Astrocyte of the spinal cord (primary cell): ENCODE measurements at regions not wholly inside any gene's neighbourhood (a gene's known extent, or its start where the extent isn't known, plus 50 kb on each side); places are given as distances from the start of the nearest gene placed in this dataset.
"Not testable (repeated sequence)": the region's sequence is repeated elsewhere in the genome, so short reads cannot be mapped to it uniquely, and the experiment has no call there.

Experiments used
- DNase-seq: peaks from one replicate; pipeline ENCODE4 v3.0.0; 2011; ENCODE audit warnings: low read depth, low spot score
- H3K4me3 ChIP-seq: 2 replicates; pipeline ENCODE4 v1.5.1; 2011; ENCODE audit warnings: low read depth, mild to moderate bottlenecking, low read length, moderate library complexity
- in situ Hi-C: cut with HindIII; loops from 2 replicates; pipeline ENCODE4 v1.10.0; 2017; ENCODE audit warnings: low sequenced_read_pairs
- TF ChIP-seq, protein P1 (sequence below): IDR thresholded peaks from 2 replicates; pipeline ENCODE4 v1.5.1; 2012; ENCODE audit warnings: low read depth, mild to moderate bottlenecking, low read length, inconsistent platforms

DNA sequence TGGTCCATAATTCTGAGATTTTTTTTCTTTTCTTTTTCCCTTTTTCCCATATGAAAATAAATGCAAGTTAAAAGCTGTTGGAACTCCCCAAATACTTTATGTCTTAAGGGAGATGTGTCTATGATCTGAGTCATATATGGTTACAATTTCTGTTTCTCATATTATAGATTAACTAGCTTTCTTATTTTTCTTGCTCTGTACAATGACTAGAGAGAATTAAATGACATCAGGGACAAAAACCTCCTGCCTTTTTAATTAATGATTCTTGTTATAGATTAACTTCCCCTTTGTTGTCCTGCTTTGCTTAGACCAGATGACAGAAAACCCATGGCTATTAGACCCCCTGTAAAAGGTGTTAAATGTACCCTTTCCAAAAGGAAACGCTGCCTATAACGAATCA lies 643.9 kb upstream of the NXPH2 start:
- in situ Hi-C loops, result no loop called here

DNA sequence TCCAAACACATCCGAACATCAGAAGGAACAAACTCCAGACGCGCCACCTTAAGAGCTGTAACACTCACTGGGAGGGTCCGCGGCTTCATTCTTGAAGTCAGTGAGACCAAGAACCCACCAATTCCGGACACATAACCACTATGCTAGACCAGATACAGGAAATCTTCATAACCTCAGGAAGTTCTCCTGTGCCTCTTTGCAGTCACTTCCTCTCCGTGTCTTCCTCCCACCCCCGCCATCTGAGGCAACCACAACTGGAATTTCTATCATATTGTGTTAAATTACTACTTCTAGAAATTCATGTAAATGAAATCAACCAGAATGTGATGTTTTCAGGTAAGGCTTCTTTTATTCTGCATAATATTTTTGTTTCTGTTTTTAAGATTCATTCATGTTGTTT lies 631.0 kb upstream of the NXPH2 start:
- DNase-seq, result no peak
- in situ Hi-C loops, result no loop called here
- no peak overlapping the region for H3K4me3 ChIP-seq
- TF ChIP-seq, protein P1, sequence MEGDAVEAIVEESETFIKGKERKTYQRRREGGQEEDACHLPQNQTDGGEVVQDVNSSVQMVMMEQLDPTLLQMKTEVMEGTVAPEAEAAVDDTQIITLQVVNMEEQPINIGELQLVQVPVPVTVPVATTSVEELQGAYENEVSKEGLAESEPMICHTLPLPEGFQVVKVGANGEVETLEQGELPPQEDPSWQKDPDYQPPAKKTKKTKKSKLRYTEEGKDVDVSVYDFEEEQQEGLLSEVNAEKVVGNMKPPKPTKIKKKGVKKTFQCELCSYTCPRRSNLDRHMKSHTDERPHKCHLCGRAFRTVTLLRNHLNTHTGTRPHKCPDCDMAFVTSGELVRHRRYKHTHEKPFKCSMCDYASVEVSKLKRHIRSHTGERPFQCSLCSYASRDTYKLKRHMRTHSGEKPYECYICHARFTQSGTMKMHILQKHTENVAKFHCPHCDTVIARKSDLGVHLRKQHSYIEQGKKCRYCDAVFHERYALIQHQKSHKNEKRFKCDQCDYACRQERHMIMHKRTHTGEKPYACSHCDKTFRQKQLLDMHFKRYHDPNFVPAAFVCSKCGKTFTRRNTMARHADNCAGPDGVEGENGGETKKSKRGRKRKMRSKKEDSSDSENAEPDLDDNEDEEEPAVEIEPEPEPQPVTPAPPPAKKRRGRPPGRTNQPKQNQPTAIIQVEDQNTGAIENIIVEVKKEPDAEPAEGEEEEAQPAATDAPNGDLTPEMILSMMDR, result no peak

More for the DNA sequence above, 643.9 kb upstream of the NXPH2 start:
- H3K4me3 ChIP-seq, result no peak overlapping the region
- no peak for DNase-seq
- TF ChIP-seq, protein P1, result no peak

DNA sequence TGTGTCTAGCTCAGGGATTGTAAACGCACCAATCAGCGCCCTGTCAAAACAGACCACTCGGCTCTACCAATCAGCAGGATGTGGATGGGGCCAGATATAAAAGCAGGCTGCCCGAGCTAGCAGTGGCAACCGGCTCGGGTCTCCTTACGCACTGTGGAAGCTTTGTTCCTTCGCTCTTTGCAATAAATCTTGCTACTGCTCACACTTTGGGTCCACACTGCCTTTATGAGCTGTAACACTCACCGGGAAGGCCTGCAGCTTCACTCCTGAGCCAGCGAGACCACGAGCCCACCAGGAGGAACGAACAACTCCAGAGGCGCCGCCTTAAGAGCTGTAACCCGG lies 630.6 kb upstream of the NXPH2 start:
- in situ Hi-C loops, result not testable (repeated sequence)

DNA sequence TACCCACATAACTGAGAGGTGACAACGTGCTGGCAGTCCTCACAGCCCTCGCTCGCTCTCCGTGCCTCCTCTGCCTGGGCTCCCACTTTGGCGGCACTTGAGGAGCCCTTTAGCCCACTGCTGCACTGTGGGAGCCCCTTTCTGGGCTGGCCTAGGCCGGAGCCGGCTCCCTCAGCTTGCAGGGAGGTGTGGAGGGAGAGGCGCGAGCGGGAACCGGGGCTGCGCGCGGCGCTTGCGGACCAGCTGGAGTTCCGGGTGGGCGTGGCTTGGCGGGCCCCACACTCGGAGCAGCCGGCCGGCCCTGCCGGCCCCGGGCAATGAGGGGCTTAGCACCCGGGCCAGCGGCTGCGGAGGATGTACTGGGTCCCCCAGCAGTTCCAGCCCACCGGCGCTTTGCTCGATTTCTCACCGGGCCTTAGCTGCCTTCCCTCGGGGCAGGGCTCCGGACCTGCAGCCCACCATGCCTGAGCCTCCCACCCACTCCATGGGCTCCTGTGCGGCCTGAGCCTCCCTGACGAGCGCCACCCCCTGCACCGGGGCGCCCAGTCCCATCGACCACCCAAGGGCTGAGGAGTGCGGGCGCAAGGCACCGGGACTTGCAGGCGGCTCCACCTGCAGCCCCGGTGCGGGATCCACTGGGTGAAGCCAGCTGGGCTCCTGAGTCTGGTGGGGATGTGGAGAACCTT lies 630.1 kb upstream of the NXPH2 start:
- in situ Hi-C loops, DNase-seq, H3K4me3 ChIP-seq: not testable (repeated sequence)

More for the DNA sequence above, 630.6 kb upstream of the NXPH2 start:
- not testable (repeated sequence) for H3K4me3 ChIP-seq, DNase-seq

DNA sequence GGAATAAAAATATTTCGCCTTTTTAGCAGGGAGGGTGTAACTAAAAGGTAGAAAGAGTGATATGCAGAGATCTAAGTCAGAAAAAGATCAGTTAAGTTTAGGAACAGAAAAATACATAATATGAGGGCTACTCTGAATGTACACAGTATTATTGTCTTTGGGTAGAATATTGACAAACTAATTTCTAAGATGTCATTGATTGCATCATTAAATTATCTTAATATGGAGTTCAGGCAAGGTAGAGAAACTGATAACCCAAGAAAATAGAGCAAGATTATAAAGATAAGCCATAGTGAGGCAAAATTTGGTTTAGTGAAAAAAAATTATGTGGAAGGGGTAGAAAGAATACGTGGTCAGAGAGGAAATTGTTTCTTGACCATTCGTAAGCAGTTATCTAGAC lies 629.0 kb upstream of the NXPH2 start:
- TF ChIP-seq, protein P1, result no peak
- no peak for DNase-seq
- in situ Hi-C loops, result no loop called here
- no peak overlapping the region for H3K4me3 ChIP-seq

DNA sequence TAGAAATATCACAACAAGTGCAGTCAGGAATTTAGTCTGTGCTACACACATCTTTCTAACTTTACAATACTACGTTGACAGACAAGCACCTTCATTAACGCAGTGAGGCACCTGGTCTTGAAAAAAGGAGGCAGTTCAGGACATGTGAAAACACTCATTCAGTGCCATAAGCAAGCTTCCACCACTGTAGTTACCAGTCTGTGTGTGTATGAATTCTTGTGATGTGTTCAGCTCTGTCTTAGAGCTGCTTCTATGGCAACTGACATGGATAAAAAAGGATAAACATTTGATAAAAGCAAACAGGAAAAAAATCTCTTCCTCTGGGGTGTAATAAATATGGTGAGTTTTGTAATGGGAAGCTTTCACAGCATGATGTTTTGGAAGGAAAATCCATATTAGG lies 623.8 kb upstream of the NXPH2 start:
- no peak for DNase-seq
- in situ Hi-C loops, result no loop called here
- TF ChIP-seq, protein P1, result no peak
- no peak overlapping the region for H3K4me3 ChIP-seq

DNA sequence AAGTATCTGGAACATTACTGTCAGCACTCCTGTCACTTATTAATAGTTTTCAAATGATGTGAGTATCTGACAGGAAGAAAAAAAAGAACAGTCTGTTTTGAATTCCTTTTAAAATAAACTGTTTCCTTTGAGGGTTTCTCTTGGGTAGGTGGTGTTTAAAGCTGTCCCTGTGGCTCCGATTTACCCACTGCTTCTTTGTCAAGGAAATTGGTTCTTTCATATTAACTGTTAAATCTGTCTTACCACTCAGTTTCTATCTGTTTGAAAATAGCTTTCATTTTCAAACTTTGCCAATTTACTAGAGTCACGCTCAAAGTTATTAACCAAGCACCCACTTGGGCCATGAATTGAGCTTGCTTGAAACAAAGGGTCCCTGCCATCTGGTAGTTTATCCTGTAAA lies 614.6 kb upstream of the NXPH2 start:
- DNase-seq, result no peak
- TF ChIP-seq, protein P1, result no peak
- H3K4me3 ChIP-seq, result no peak overlapping the region
- in situ Hi-C loops, result no loop called here

DNA sequence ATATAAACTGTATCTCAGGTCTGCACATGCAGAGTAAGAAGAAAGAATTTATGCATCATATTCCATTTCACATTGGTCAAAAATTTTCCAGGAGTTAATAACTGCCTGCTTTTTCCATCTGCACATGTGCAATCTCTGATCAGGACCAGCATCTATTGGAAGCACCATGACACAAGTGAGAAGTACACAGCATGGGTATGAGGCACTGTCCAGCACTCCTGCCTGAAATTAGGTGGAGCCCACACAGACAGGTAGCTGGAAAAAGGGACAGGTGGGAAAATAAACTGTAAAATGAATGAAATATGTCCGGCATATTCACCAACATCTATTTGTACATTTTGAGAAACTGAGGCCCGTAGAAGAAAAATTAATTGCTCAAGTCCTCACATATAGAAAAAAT lies 609.2 kb upstream of the NXPH2 start:
- no peak overlapping the region for H3K4me3 ChIP-seq
- no peak for DNase-seq
- in situ Hi-C loops, result no loop called here
- TF ChIP-seq, protein P1, result no peak
